AG09309 (cell line): ENCODE measurements at regions not wholly inside any gene's neighbourhood (a gene's known extent, or its start where the extent isn't known, plus 50 kb on each side); places are given as distances from the start of the nearest gene placed in this dataset.

Experiments
- DNase-seq: peaks from one replicate; pipeline ENCODE4 v3.0.0-alpha.2; 2010; ENCODE audit warnings: low read depth
- H3K4me3 ChIP-seq: 2 replicates; pipeline ENCODE4 v1.5.1; 2011; ENCODE audit warnings: mild to moderate bottlenecking, low read depth, low read length, moderate library complexity; ENCODE audit not compliant: control insufficient read depth
- TF ChIP-seq, protein P1 (sequence below): IDR thresholded peaks from 2 replicates; pipeline ENCODE4 v1.5.1; 2011; ENCODE audit warnings: mild to moderate bottlenecking, low read depth, low read length, inconsistent platforms; ENCODE audit not compliant: insufficient read depth, control insufficient read depth; ENCODE audit errors: missing control alignments

DNA sequence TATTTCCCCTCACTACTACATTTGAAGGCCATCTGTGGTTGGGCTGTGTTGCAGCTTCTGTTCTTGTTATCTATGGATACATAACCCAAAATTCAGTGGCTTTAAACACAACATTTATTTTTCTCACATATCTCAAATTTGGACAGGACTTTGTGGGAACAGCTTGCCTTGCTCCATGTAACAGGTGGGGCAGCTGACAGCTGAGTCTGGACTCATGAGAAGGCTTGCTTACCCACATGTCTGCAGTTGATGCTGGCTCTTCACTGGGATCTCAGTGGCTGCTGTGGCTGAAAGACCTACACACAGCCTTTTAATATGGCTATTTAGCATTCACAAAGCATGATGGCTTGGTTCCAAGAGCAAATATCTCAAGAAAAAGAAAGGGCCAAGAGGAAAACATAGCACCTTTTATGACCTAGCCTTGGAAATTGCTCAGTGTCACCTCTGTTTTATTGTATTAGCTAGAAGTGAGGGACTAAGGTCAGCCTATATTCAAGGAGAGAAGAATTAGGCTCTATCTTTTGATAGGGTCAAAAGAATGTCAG is 296.8 kb upstream of the ZNF521 start:
- no peak overlapping the region for H3K4me3 ChIP-seq
- TF ChIP-seq, protein P1, sequence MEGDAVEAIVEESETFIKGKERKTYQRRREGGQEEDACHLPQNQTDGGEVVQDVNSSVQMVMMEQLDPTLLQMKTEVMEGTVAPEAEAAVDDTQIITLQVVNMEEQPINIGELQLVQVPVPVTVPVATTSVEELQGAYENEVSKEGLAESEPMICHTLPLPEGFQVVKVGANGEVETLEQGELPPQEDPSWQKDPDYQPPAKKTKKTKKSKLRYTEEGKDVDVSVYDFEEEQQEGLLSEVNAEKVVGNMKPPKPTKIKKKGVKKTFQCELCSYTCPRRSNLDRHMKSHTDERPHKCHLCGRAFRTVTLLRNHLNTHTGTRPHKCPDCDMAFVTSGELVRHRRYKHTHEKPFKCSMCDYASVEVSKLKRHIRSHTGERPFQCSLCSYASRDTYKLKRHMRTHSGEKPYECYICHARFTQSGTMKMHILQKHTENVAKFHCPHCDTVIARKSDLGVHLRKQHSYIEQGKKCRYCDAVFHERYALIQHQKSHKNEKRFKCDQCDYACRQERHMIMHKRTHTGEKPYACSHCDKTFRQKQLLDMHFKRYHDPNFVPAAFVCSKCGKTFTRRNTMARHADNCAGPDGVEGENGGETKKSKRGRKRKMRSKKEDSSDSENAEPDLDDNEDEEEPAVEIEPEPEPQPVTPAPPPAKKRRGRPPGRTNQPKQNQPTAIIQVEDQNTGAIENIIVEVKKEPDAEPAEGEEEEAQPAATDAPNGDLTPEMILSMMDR, result no peak
- no peak for DNase-seq

DNA sequence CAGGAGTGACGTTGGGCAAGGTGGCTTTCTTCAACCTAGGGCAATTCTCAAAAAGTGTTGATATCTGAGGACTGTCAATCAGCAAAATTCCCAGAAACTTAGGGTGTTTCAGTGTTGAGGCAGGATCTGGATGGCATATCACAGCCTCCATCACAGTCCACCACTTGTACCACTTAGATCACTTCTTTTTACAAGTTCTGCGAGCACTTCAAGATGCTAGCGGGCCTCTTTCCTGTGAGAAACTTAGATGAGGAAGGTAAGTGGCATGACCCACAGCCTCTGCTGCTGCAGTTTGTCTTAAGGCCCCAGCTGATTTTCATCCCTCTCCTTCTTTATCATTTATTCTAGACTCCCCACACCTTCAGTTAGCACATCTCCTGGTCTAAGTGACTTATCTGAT is 295.4 kb upstream of the ZNF521 start:
- DNase-seq, result no peak
- no peak overlapping the region for H3K4me3 ChIP-seq
- TF ChIP-seq, protein P1, result no peak

DNA sequence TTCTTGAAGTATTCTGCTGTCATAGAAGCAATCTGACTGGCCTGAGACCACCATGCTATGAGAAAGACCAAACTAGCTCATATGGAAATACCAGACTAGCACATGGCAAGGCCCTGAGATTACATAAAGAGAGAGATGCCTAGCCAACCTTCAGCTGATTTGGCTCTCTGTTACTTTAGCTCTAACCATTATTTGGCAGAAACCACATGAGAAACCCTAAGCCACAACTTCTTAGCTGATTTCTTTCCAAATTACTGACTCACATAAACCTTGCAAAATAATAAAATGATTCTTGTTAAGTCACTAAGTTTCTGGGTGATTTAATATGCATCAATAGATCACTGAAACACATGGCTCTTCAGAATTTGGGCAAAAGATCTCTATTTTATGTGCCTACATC is 295.0 kb upstream of the ZNF521 start:
- TF ChIP-seq, protein P1, result no peak
- peak; percentile 76 for DNase-seq
- no peak overlapping the region for H3K4me3 ChIP-seq

DNA sequence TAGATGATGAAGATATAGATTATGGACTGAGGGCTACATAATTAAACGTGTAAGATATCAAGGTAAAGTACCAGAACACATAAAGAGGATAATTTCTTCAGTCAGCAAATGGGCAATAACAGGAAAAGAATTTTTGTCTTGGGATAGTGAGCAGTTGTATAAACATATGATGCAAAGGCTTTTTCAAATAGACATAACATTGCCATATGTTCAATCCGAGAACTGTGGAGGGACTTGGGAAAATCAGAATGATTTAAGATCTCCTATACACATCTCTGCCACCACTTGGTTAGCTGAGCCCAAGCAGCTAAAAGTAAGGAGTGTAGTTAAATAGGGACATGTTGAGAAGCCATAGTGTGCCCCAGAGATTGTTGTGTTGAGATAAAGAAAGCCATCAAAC is 287.6 kb upstream of the ZNF521 start:
- TF ChIP-seq, protein P1, result no peak
- no peak overlapping the region for H3K4me3 ChIP-seq
- DNase-seq, result no peak

DNA sequence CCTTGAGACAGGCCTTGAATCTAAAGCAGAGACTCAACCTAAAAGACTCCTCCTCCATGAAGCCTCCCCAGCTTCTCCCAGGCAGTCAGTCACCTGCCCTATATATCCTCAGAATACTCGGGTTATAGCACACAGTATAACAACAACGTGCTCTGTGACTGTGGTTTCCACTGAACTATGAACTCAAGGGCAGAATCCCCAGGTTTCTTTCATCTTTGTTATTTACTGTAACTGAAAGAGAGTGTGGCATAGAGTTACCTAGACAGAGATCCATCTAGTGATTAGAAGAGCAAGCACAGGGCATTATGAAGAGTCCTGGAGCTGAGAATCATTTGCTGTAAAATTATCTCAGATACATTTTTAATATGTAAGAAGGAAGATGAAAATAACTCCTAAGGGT is 281.6 kb upstream of the ZNF521 start:
- DNase-seq, result no peak
- TF ChIP-seq, protein P1, result no peak
- no peak overlapping the region for H3K4me3 ChIP-seq

DNA sequence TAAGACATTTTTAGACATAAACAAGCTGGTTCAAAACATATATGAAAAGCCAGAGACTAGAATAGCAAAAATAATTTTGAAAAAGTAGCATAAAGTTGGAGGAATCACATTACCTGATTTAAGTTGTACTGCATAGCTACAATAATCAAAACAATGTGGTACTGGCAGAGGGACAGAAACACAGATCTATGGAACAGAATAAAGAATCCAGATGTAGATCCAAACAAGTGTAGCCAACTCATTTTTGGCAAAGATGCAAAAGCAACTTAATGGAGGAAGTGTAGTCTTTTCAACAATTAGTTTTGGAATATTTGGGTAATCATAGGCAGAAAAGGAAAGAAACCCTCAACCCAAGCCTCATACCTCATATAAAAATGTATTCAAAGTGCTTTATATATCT is 278.7 kb upstream of the ZNF521 start:
- no peak for DNase-seq
- no peak overlapping the region for H3K4me3 ChIP-seq
- TF ChIP-seq, protein P1, result no peak

DNA sequence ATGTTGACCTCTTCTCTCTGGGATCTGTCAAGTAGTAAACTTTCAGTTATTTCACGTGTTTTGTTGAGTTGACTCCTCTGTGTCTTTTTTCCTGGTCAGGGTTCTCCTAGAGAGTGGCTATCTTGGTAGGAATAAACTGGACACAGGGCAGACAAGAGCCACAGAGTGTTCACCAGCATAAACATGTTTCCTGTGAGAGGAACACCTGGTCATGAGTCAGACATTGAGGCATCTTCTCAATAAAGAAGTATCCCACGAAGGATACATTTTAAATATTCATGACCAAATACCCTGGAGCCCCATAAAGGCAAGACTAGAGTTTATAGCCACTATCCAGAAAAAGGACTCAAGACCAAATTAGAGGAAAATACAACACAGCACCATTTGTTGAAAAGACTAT is 269.7 kb upstream of the ZNF521 start:
- DNase-seq, result no peak
- H3K4me3 ChIP-seq, result no peak overlapping the region
- TF ChIP-seq, protein P1, result no peak
